VCaP (cell line): ENCODE measurements at regions not wholly inside any gene's neighbourhood (a gene's known extent, or its start where the extent isn't known, plus 50 kb on each side); places are given as distances from the start of the nearest gene placed in this dataset.

Source experiments
- H3K27ac ChIP-seq: fragments of 450-650 bp; 2 replicates; pipeline ENCODE4 v1.5.1; 2017
- TF ChIP-seq, protein P1 (sequence below): fragments of 450-650 bp; conservative IDR thresholded peaks from 2 replicates; pipeline ENCODE4 v1.5.1; 2017; ENCODE audit warnings: mild to moderate bottlenecking, moderate library complexity

DNA sequence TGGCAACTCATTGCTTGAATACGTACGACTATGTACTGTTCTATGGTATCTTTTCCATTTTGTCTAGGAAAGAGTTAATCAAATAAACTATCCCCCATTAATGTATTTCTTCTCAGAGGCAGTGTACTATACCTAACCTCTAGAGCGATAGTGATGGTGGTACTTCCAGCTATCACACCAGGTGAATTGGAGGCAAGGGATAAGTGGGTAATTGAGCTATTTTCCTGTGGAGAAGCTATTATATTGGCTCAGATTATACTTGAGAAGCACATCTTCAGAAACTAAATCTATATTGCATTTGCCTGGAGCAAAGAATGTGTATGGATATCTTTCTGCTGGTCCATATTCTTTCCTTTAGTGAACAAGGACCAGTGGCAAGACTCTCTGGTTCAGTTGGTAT lies 430.7 kb upstream of the KHDRBS2 start:
- no peak overlapping the region for H3K27ac ChIP-seq
- TF ChIP-seq, protein P1, sequence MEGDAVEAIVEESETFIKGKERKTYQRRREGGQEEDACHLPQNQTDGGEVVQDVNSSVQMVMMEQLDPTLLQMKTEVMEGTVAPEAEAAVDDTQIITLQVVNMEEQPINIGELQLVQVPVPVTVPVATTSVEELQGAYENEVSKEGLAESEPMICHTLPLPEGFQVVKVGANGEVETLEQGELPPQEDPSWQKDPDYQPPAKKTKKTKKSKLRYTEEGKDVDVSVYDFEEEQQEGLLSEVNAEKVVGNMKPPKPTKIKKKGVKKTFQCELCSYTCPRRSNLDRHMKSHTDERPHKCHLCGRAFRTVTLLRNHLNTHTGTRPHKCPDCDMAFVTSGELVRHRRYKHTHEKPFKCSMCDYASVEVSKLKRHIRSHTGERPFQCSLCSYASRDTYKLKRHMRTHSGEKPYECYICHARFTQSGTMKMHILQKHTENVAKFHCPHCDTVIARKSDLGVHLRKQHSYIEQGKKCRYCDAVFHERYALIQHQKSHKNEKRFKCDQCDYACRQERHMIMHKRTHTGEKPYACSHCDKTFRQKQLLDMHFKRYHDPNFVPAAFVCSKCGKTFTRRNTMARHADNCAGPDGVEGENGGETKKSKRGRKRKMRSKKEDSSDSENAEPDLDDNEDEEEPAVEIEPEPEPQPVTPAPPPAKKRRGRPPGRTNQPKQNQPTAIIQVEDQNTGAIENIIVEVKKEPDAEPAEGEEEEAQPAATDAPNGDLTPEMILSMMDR = no peak

DNA sequence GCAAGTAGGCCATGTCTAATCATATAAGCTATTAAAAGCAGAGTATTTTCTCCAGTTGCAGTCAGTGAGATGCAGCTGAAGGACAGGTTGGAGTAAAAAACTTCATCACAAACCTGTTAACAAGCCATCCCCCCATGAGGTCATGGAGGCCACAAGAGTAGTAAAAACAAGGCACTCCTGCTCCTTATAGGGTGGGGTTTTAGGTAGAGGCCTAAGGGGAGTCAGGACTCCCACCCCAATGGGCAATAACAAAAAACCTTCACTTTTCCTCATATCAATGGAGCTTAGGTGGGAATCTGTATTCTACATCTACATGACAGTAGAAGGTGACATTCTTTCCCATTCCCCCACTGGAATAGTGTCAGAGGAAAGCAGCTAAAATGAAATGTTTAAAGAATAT lies 428.1 kb upstream of the KHDRBS2 start:
- TF ChIP-seq, protein P1 = no peak
- no peak overlapping the region for H3K27ac ChIP-seq

DNA sequence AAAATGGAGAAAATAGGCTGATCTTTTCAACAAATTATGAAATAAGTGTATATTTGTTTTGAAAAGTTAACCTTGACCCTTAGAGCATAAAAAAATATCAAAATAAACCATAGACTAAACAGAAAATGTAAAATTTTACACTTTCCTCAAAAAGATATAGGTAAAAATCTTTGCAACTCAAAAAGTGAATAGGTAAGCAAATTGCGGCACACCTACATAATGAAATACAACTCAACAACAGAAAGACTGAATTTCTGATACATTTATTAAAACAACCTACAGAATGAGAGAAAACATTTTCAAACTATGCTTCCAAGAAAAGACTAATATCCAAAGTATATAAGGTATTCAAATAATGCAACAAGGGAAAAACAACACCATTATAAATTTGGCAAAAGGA lies 425.7 kb upstream of the KHDRBS2 start:
- no peak overlapping the region for H3K27ac ChIP-seq
- TF ChIP-seq, protein P1 = no peak

DNA sequence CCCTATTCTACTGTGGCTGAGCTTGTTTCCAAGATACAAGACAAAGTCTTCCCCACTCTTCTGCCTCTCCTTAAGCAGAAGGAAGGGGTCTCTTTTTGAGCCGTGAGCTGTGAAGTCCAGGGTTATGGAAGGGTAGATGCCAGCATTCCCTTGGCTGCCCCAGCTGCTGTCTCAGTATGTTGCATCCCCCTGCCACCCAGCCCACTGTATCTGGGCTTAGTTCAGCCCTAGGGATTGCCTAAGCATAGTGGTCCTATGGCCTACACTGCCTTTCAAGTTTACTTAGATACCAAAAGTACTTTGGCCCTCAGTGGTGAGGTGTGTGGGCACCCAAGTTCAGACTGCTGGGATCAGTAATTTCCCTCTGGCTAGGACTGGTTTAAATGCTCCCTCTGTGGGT lies 421.9 kb upstream of the KHDRBS2 start:
- H3K27ac ChIP-seq = no peak overlapping the region
- TF ChIP-seq, protein P1 = no peak

DNA sequence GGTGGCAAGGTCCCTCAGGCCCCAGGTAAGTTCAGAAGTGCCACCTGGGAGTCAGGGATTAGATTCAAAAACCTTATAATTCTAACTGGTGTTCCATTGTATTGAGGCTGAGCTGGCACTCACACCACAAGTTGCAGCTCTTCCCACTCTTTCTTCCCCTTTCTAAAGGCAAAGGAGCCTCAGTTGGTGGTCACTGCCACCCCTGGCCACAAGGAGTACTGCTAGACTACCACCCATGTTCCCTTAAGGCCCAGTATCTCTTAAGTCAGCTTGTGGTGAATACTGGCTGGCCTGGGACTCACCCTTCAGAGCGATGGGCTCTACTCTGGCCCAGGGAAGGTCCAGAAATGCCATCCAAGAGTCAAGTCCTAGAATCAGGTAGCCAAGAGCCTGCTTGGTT lies 421.1 kb upstream of the KHDRBS2 start:
- no peak overlapping the region for H3K27ac ChIP-seq
- TF ChIP-seq, protein P1 = no peak

DNA sequence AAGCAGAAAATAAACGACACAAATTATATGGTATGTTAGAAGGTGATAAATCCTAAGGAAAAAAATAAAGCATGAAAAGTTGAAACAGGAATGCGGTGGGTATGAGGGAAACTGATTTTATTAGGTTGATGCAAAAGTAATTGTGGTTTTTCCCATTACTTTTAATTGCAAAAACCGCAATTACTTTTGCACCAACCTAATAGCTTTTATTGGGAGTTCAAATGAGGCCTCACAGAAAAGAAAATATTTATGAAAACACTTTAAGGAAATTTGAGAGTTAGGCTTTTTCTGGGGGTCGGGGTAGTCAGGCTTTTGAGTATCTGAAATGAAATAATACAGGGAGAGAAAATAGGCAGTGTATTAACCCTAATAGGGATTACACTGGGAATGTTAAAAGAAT lies 397.0 kb upstream of the KHDRBS2 start:
- no peak overlapping the region for H3K27ac ChIP-seq

DNA sequence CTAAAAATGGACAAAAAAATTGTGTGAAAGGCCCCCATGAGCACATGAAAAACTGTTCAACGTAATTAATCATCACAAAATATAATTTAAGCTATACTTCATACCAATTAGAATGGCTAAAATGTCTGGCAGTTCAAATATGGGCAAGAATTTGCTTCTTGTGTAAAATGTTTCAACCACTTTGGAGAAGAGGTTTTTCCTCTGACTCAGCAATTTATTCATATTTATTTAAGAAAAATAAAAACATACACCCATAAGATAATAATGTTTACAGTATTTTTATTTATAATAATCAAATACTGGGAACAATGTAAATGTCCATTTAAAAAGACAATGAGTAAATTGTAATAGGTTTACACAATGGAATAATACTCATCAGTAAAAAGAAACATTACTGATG lies 395.1 kb upstream of the KHDRBS2 start:
- H3K27ac ChIP-seq = no peak overlapping the region
- TF ChIP-seq, protein P1 = no peak

More for the DNA sequence above, 397.0 kb upstream of the KHDRBS2 start:
- TF ChIP-seq, protein P1 = no peak

DNA sequence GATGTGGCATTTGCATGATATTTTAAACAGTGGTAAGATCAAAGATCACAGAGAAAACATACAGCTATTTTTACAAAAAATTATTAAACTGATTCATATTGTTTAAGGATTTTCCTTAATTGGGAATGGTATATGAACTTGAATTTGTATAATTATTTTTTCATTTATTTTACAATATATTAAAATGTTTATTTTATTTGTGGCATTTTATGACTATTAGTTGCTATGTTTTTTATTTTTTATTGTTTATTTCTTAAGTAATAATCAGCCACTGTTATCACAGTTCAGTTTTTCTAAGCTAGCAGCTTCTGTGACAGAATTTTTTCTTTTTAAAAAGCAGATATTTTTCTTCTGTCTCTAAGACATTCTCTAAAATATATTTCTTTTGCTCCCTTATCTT lies 387.0 kb upstream of the KHDRBS2 start:
- TF ChIP-seq, protein P1 = no peak
- H3K27ac ChIP-seq = no peak overlapping the region
